ENCODE measurements at regions not wholly inside any gene's neighbourhood (a gene's known extent, or its start where the extent isn't known, plus 50 kb on each side); places are given as distances from the start of the nearest gene placed in this dataset.
A peak's percentile ranks its signal among the peaks of the same experiment; 100 is the strongest.
"Not testable (repeated sequence)": the region's sequence is repeated elsewhere in the genome, so short reads cannot be mapped to it uniquely, and the experiment has no call there.

GRCh38 chr9:88266416-88266815 is 121.8 kb upstream of the SPIN1 start:
- H3K9me3 ChIP-seq = no peaks in the 10 kb centered on the region
- H3K36me3 ChIP-seq = no peaks in the 10 kb centered on the region
- H3K4me3 ChIP-seq = no peak overlapping the region
- no peaks in the 10 kb centered on the region for H3K27me3 ChIP-seq
- H3K27ac ChIP-seq = no peak overlapping the region
- DNase-seq = no peak
- in situ Hi-C loops (cut with MboI; ENCODE audit: low sequenced_read_pairs in 4 of 4) (no loop called here), intact Hi-C loops (cut with DNase I; ENCODE audit: low total_unique reads) (no loop called here)
- no peaks in the 10 kb centered on the region for H3K4me1 ChIP-seq
- no peak for TF ChIP-seq POLR2A (IDR thresholded peaks at IDR 0.05)
- TF ChIP-seq, protein P1, sequence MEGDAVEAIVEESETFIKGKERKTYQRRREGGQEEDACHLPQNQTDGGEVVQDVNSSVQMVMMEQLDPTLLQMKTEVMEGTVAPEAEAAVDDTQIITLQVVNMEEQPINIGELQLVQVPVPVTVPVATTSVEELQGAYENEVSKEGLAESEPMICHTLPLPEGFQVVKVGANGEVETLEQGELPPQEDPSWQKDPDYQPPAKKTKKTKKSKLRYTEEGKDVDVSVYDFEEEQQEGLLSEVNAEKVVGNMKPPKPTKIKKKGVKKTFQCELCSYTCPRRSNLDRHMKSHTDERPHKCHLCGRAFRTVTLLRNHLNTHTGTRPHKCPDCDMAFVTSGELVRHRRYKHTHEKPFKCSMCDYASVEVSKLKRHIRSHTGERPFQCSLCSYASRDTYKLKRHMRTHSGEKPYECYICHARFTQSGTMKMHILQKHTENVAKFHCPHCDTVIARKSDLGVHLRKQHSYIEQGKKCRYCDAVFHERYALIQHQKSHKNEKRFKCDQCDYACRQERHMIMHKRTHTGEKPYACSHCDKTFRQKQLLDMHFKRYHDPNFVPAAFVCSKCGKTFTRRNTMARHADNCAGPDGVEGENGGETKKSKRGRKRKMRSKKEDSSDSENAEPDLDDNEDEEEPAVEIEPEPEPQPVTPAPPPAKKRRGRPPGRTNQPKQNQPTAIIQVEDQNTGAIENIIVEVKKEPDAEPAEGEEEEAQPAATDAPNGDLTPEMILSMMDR (IDR thresholded peaks at IDR 0.05 in 4 of 5, conservative IDR thresholded peaks at IDR 0.05 in 1 of 5) = no peak
- ATAC-seq = no peak

GRCh38 chr9:88259001-88259400 is 120.7 kb upstream of the SPATA31C2 start:
- Histone ChIP-seq H3K27ac (no peak overlapping the region), H3K36me3 (no peaks in the 10 kb centered on the region), H3K4me3 (no peak overlapping the region), H3K4me1 (peaks cover 0 to 6% of the 10 kb centered on the region in 2 donors), H3K9me3 (no peaks in the 10 kb centered on the region), H3K27me3 (no peaks in the 10 kb centered on the region)
- intact Hi-C loops (cut with DNase I; ENCODE audit: low total_unique reads) (no loop called here), in situ Hi-C loops (cut with MboI; ENCODE audit: low sequenced_read_pairs in 4 of 4) (no loop called here)
- TF ChIP-seq, protein P1 (IDR thresholded peaks at IDR 0.05 in 4 of 5, conservative IDR thresholded peaks at IDR 0.05 in 1 of 5) = no peak
- no peak for TF ChIP-seq POLR2A (IDR thresholded peaks at IDR 0.05)
- no peak for DNase-seq
- ATAC-seq = no peak

GRCh38 chr9:88258601-88259000 is 120.3 kb upstream of the SPATA31C2 start:
- H3K27me3 ChIP-seq = no peaks in the 10 kb centered on the region
- TF ChIP-seq, protein P1 (IDR thresholded peaks at IDR 0.05 in 4 of 5, conservative IDR thresholded peaks at IDR 0.05 in 1 of 5) = no peak
- TF ChIP-seq POLR2A (IDR thresholded peaks at IDR 0.05) = no peak
- in situ Hi-C loops (cut with MboI; ENCODE audit: low sequenced_read_pairs in 4 of 4) (no loop called here), intact Hi-C loops (cut with DNase I; ENCODE audit: low total_unique reads) (no loop called here)
- DNase-seq (no peak), ATAC-seq (no peak)
- H3K27ac ChIP-seq = no peak overlapping the region
- H3K9me3 ChIP-seq = no peaks in the 10 kb centered on the region
- H3K4me1 ChIP-seq = peaks cover 0 to 6% of the 10 kb centered on the region in 2 donors
- H3K36me3 ChIP-seq = no peaks in the 10 kb centered on the region
- H3K4me3 ChIP-seq = no peak overlapping the region

DNA sequence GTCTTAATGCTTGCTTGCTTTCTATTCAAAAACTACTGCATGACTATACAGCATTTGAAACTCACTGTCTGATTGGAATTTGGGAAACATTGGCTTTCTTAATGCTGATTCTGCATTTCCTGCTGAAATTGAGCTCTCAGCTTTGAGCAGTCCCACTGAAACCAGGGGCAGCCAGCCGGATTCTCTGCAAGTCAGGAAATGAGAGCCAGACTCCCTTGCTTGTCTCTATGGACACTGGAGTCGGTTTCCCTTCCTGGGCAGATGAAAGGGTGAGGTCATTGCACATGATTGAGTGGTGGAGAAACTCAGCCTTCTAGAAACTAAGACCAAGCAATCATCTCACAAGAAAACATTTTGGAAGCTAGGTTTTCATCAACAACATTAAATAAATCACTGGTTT is 119.7 kb upstream of the SPATA31C2 start:
- peak in 1 of 2 donors; percentile 39 for ATAC-seq
- Histone ChIP-seq H3K9me3 (no peaks in the 10 kb centered on the region), H3K27ac (no peak overlapping the region), H3K4me1 (peaks cover 0 to 6% of the 10 kb centered on the region in 2 donors), H3K4me3 (no peak overlapping the region), H3K27me3 (no peaks in the 10 kb centered on the region), H3K36me3 (no peaks in the 10 kb centered on the region)
- DNase-seq = peak; percentile 12 to 15
- in situ Hi-C loops (cut with MboI; ENCODE audit: low sequenced_read_pairs in 4 of 4) = no loop called here
- intact Hi-C loops (cut with DNase I; ENCODE audit: low total_unique reads) = no loop called here
- no peak for TF ChIP-seq POLR2A (IDR thresholded peaks at IDR 0.05)
- TF ChIP-seq, protein P1 (IDR thresholded peaks at IDR 0.05 in 4 of 5, conservative IDR thresholded peaks at IDR 0.05 in 1 of 5) = no peak

GRCh38 chr9:88256216-88256615 is 117.9 kb upstream of the SPATA31C2 start:
- intact Hi-C loops (cut with DNase I; ENCODE audit: low total_unique reads) (no loop called here), in situ Hi-C loops (cut with MboI; ENCODE audit: low sequenced_read_pairs in 4 of 4) (no loop called here)
- Histone ChIP-seq H3K4me3 (no peak overlapping the region), H3K4me1 (peaks cover 0 to 6% of the 10 kb centered on the region in 2 donors), H3K36me3 (no peaks in the 10 kb centered on the region), H3K9me3 (no peaks in the 10 kb centered on the region), H3K27ac (no peak overlapping the region), H3K27me3 (no peaks in the 10 kb centered on the region)
- TF ChIP-seq, protein P1 (IDR thresholded peaks at IDR 0.05 in 4 of 5, conservative IDR thresholded peaks at IDR 0.05 in 1 of 5) = no peak
- no peak for TF ChIP-seq POLR2A (IDR thresholded peaks at IDR 0.05)
- no peak for ATAC-seq
- no peak for DNase-seq

DNA sequence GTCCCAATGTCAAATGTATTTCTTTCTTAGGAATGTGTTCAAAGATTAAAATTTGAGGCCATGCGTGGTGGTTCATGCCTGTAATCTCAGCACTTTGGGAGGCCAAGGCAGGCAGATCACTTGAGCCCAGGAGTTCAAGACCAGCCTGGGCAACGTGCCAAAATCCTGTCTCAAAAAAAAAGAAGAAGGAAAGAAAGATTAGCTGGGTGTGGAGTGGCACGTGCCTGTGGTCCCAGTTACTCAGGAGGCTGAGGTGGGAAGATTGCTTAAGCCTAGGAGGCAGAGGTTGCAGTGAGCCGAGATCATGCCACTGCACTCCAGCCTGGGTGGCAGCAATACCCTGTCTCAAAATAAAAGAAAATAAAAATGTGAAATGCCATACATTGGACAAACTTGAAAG is 117.5 kb upstream of the SPATA31C2 start:
- H3K27me3 ChIP-seq; in situ Hi-C loops (cut with MboI; ENCODE audit: low sequenced_read_pairs in 4 of 4); H3K4me1 ChIP-seq; H3K4me3 ChIP-seq; ATAC-seq; H3K9me3 ChIP-seq; DNase-seq; intact Hi-C loops (cut with DNase I; ENCODE audit: low total_unique reads); H3K36me3 ChIP-seq; H3K27ac ChIP-seq: not testable (repeated sequence)

Measured in gastrocnemius medialis (tissue), 4 donors.